Kidney epithelial cell (primary cell): ENCODE measurements at regions not wholly inside any gene's neighbourhood (a gene's known extent, or its start where the extent isn't known, plus 50 kb on each side); places are given as distances from the start of the nearest gene placed in this dataset.

ENCODE experiments used
- DNase-seq: peaks from one replicate; pipeline ENCODE4 v3.0.0-alpha.2; 2010; ENCODE audit warnings: low read depth
- H3K27me3 ChIP-seq: 2 replicates; pipeline ENCODE4 v1.6.0; 2011; ENCODE audit warnings: low read length; ENCODE audit not compliant: control insufficient read depth, insufficient read depth
- H3K36me3 ChIP-seq: 2 replicates; pipeline ENCODE4 v1.5.1; 2011; ENCODE audit warnings: low read length; ENCODE audit not compliant: control insufficient read depth, insufficient read depth
- H3K4me3 ChIP-seq: 2 replicates; pipeline ENCODE4 v1.5.1; 2011; ENCODE audit warnings: low read depth, mild to moderate bottlenecking, control low read depth, low read length
- TF ChIP-seq, protein P1 (sequence below): IDR thresholded peaks from 2 replicates; pipeline ENCODE4 v1.5.1; 2011; ENCODE audit warnings: mild to moderate bottlenecking, moderate library complexity, low read length, control low read depth, inconsistent platforms; ENCODE audit not compliant: insufficient read depth, poor library complexity, severe bottlenecking

DNA sequence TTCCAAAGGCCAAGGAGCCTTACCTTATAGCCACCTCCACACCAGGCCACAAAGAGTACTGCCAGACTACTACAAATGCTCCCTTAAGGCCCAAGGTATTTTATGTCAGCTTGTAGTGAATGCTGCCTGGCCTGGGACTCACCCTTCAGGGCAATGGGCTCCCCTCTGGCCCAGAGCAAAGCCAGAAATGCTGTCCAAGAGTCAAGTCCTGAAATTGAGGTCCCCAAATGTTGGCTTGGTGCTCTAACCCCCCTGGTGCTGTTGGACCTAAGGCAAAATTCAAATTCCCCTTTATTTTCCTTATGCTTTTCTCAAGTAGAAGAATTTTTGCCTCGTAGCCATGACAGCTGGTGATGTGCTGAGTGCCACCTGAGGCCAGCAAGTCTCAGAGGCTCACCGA, 1354.3 kb upstream of the DIAPH2 start:
- Histone ChIP-seq H3K36me3 (no peaks in the 10 kb centered on the region), H3K4me3 (no peak overlapping the region), H3K27me3 (no peaks in the 10 kb centered on the region)
- no peak for DNase-seq
- TF ChIP-seq, protein P1, sequence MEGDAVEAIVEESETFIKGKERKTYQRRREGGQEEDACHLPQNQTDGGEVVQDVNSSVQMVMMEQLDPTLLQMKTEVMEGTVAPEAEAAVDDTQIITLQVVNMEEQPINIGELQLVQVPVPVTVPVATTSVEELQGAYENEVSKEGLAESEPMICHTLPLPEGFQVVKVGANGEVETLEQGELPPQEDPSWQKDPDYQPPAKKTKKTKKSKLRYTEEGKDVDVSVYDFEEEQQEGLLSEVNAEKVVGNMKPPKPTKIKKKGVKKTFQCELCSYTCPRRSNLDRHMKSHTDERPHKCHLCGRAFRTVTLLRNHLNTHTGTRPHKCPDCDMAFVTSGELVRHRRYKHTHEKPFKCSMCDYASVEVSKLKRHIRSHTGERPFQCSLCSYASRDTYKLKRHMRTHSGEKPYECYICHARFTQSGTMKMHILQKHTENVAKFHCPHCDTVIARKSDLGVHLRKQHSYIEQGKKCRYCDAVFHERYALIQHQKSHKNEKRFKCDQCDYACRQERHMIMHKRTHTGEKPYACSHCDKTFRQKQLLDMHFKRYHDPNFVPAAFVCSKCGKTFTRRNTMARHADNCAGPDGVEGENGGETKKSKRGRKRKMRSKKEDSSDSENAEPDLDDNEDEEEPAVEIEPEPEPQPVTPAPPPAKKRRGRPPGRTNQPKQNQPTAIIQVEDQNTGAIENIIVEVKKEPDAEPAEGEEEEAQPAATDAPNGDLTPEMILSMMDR: no peak

DNA sequence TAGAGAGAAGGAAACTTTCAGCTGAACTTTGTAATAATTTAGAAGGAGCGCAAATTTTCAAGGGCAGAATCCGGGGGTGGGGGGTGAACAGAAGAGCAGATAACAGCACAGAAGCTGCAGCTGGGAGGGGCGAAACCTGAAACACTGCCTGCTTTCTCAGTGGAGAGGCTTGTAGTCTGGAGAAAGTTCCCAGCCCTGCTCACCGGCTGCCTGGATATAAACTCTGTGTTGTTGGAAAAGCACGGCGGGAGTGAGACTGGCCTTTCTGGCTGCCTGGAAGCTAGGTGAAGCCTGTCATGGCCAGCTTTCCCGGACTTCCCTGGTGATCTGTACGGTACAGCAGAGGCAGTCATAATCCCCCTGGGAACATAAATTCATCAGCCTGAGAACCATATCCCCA, 1352.1 kb upstream of the DIAPH2 start:
- Histone ChIP-seq H3K36me3 (no peaks in the 10 kb centered on the region), H3K4me3 (no peak overlapping the region), H3K27me3 (no peaks in the 10 kb centered on the region)
- DNase-seq: no peak
- TF ChIP-seq, protein P1: no peak

DNA sequence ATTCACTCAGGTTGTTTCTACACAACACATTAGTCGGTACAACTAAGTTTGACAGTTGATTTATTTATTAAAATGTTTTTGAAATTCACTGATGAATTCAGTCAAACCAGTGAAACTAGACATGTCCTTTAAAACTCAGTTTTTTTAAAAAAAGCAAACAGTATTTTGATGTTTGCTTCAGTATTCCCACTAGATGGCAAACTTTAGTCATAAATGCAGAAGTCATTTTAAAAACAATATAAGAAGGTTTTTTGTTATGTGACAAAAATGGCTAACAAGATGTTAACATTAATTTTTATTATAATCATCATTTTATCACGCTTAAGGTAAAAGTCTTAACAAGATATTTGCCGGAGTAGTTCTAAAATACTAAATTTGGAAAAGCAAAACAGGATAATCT, 1337.8 kb upstream of the DIAPH2 start:
- H3K36me3 ChIP-seq: no peaks in the 10 kb centered on the region
- no peaks in the 10 kb centered on the region for H3K27me3 ChIP-seq
- no peak overlapping the region for H3K4me3 ChIP-seq
- DNase-seq: no peak
- TF ChIP-seq, protein P1: no peak

DNA sequence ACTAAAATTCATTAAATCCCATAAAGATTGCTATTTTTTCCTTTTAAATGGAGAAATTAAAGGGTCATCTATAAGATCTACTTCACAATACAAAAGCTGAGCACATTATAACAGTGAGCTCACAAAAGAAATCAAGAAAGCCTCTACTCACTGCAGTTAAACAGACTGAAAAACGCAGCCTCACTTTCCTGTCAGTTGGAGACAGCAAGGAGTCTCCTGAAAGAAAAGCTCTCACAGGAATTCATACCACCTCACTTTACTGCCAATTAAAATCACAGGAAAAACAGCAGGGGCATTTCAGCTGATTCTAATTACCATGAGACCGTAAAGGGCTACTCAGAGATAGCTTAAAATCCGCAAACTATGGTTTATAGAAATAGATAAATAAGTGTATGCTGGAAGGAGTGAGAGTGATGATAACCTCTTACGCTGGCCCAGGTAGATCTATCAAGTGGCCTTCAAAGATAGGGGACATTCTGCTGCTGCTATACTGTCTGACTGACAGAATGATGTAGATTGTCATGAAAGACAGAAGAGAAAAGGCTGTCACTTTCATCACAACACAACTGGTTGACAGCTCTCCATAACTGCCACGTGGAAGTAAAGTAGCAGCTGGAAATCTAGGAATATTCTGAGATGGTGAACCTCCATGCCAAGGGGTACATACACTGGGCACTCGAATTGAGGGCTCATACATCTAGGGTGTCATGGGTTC, 1333.7 kb upstream of the DIAPH2 start:
- Histone ChIP-seq H3K4me3 (no peak overlapping the region), H3K36me3 (no peaks in the 10 kb centered on the region), H3K27me3 (no peaks in the 10 kb centered on the region)
- TF ChIP-seq, protein P1: no peak
- DNase-seq: no peak

DNA sequence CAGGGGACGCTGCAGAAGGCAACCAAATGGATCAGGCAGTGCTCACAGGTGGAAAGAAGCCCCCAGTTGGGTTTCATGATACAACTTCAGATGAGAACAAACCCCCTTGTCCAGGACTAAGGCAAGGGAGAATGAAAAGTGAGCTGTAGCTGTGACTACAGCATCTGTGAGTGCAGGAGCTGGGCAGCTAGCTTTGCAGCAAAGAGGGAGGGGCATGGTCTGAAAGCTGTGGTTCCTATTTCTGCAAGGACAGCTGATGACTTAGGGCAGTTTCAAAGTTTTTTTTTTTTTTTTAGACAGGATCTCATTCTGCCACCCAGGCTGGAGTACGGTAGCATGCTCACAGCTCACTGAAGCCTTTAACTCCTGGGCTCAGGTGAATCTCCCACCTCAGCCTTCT, 1317.4 kb upstream of the DIAPH2 start:
- DNase-seq: no peak
- Histone ChIP-seq H3K36me3 (no peaks in the 10 kb centered on the region), H3K27me3 (no peaks in the 10 kb centered on the region), H3K4me3 (no peak overlapping the region)
- TF ChIP-seq, protein P1: no peak

DNA sequence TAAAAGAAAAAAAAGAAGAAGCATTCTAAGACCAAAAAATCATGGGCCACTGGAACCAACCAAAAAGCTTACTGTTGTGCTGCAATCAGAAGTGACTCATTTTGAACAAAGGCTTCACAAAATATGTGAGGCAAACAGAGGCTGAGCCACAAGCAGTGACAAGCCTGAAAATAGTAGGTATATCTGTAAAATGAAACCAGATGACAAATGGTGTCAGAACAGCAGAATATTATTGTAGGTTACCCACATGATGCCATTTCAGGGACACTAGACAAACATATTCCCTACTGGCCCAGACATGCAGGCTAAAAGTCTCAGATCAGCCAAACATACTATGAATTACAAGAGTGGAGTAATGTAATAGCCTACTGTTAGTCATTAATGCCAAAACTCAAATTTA, 1301.8 kb upstream of the DIAPH2 start:
- no peak for DNase-seq
- Histone ChIP-seq H3K4me3 (no peak overlapping the region), H3K27me3 (no peaks in the 10 kb centered on the region), H3K36me3 (no peaks in the 10 kb centered on the region)
- TF ChIP-seq, protein P1: no peak
